ENCODE measurements at regions not wholly inside any gene's neighbourhood (a gene's known extent, or its start where the extent isn't known, plus 50 kb on each side); places are given as distances from the start of the nearest gene placed in this dataset.
"Not testable (repeated sequence)": the region's sequence is repeated elsewhere in the genome, so short reads cannot be mapped to it uniquely, and the experiment has no call there.

DNA sequence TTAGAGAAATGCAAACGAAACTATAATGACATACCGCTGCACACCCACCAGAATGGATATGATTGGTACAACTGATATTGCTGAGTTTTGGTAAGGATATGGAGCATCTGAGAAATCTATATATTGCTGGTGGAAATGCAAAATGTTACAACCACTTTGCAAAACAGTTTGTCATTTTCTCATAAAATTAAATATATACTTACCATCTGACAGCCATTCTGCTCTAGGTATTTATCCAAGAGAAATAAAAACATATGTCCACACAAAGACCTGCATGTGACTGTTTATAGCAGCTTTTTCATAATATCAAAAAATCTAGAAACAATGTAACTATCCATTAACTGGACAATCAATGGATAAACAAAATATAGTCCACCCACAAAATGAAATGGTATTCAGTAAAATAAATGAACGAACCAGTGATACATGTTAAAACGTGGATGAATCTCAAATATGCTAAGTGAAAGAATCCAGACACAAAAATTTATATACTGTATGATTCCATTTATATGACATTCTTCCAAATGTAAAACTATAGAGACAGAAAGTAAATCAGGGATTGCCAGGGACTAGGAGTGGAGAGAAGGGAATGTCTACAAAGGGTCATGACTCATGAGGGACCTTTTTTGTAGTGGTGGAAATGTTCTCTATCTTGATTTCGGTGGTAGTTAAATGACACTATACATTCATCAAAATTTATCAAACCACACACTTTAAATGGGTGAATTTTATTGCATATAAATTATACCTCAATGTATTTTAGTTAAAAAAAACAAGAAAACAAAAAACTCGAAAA, 312.0 kb upstream of the GLI3 start:
- ChIA-PET CTCF (no interaction called here), POLR2A (no interaction called here)
- TF ChIP-seq, protein P1, sequence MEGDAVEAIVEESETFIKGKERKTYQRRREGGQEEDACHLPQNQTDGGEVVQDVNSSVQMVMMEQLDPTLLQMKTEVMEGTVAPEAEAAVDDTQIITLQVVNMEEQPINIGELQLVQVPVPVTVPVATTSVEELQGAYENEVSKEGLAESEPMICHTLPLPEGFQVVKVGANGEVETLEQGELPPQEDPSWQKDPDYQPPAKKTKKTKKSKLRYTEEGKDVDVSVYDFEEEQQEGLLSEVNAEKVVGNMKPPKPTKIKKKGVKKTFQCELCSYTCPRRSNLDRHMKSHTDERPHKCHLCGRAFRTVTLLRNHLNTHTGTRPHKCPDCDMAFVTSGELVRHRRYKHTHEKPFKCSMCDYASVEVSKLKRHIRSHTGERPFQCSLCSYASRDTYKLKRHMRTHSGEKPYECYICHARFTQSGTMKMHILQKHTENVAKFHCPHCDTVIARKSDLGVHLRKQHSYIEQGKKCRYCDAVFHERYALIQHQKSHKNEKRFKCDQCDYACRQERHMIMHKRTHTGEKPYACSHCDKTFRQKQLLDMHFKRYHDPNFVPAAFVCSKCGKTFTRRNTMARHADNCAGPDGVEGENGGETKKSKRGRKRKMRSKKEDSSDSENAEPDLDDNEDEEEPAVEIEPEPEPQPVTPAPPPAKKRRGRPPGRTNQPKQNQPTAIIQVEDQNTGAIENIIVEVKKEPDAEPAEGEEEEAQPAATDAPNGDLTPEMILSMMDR (IDR thresholded peaks at IDR 0.05; ENCODE audit: insufficient read depth, low read length, missing control alignments): no peak
- DNase-seq (ENCODE audit: low read depth, low spot score): no peak
- H3K4me3 ChIP-seq (ENCODE audit: low read depth, low read length): no peak overlapping the region

DNA sequence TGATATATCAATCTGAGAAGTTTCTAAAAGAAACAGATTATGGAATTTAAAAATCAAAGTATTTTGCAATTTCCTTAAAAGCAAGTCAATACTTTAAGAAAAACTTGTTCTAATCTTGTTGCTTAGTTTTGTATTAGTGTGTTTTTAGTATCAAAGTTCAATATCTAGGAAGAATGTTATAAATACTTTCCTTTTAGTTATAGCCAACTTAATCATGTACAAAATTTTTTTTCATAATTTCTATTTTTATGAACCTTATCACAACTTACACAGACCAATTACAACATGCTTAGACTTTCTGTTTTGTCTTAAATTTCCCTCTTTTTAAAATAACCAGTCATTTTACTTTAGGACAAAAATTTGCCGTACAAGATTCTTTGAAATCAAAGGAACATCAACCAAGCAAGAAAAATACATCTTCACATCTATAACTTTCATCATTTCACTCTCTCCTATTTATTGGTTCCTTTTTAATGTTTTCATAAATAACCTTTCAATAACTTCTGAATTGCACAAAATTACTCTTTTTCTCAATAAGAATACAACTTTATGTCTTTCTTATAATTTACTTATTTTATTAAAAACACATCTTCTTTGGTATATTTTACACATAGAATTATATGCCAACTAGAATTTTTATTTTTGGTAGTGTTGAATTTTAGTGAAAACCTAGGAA, 308.2 kb upstream of the GLI3 start:
- ChIA-PET CTCF (no interaction called here), POLR2A (no interaction called here)
- no peak for DNase-seq (ENCODE audit: low read depth, low spot score)
- TF ChIP-seq, protein P1 (IDR thresholded peaks at IDR 0.05; ENCODE audit: insufficient read depth, low read length, missing control alignments): no peak
- H3K4me3 ChIP-seq (ENCODE audit: low read depth, low read length): no peak overlapping the region

DNA sequence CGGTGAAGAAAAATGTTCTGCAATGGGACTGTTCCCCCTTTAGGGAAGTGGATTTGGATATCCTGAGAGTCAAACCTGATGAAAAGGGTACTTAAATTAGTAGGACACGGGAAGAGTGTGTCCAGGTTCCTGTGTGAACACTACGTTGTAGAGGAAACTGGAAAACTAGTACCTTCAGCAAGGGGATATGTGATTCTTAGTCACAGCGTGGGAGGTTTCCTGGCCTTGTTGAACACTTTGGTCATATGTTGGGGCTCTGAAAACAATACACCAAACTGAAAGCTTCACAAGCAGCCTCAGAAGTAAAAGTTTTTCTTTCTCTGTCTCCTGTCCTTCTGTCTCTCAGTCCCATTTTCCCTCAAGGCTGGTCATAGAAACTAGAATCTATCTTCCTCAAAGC, 306.9 kb upstream of the GLI3 start:
- TF ChIP-seq, protein P1 (IDR thresholded peaks at IDR 0.05; ENCODE audit: insufficient read depth, low read length, missing control alignments): no peak
- ChIA-PET POLR2A (no interaction called here), CTCF (no interaction called here)
- no peak for DNase-seq (ENCODE audit: low read depth, low spot score)
- no peak overlapping the region for H3K4me3 ChIP-seq (ENCODE audit: low read depth, low read length)

DNA sequence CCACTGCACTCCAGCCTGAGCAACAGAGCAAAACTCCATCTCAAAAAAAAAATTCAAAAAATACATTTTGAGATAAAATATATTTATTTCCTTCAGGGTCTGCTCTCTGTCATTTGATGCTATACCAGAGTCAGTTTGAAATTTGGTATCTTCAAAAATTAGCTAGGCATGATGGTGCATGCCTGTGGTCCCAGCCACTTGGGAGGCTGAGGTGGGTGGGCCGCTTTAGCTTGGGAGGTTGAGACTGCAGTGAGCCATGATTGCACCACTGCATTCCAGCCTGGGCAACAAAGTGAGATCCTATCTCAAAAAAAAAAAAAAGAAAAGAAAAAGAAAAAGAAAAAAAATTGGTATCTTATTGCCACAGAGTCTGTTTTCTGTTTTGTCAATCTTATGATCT, 305.4 kb upstream of the GLI3 start:
- POLR2A ChIA-PET; DNase-seq (ENCODE audit: low read depth, low spot score); H3K4me3 ChIP-seq (ENCODE audit: low read depth, low read length); CTCF ChIA-PET: not testable (repeated sequence)

DNA sequence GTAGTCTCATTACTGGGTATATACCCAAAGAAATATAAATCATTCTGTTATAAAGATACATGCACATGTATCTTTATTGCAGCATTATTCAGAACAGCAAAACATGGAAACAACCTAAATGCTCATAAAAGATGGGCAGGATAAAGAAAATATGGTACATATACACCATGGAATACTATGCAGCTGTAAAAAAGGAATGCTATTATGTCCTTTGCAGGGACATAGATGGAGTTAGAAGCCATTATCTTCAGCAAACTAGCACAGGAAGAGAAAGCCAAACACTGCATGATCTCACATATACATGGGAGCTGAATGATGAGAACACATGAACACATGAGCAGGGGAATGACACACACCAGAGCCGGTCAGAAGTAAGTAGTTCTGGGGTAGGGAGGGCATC, 297.4 kb upstream of the GLI3 start:
- no peak overlapping the region for H3K4me3 ChIP-seq (ENCODE audit: low read depth, low read length)
- CTCF ChIA-PET: no interaction called here
- no peak for DNase-seq (ENCODE audit: low read depth, low spot score)
- TF ChIP-seq, protein P1 (IDR thresholded peaks at IDR 0.05; ENCODE audit: insufficient read depth, low read length, missing control alignments): no peak
- POLR2A ChIA-PET: no interaction called here

DNA sequence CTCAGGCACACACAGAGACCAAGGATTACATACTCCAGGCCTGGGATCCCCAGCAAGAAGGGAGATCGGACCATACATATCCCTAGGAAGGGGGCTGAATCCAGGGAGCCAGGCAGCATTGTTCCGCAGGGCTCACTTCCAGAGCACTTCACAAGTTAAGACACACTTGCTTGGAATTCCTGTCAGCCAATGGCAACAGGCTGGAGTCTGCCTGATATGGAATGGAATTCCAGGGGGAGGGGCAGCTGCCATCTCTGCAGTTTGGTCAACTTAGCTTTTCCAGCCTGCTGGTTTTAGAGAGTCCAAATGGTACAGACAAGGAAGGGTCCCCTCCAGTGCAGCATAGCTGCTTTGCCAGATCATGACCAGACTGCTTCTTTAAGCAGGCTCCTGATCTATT, 290.0 kb upstream of the GLI3 start:
- ChIA-PET POLR2A (no interaction called here), CTCF (no interaction called here)
- H3K4me3 ChIP-seq (ENCODE audit: low read depth, low read length): no peak overlapping the region
- TF ChIP-seq, protein P1 (IDR thresholded peaks at IDR 0.05; ENCODE audit: insufficient read depth, low read length, missing control alignments): no peak
- no peak for DNase-seq (ENCODE audit: low read depth, low spot score)
